Heart right ventricle (tissue), 16 donors: ENCODE measurements at regions not wholly inside any gene's neighbourhood (a gene's known extent, or its start where the extent isn't known, plus 50 kb on each side); places are given as distances from the start of the nearest gene placed in this dataset.

Experiments used
- ATAC-seq, 8 donors: fragments of 200-7000 bp; cut with Tn5 transposase; one replicate each; pipeline ENCODE4 v1.9.1; 2020; ENCODE audit warnings: mild to moderate bottlenecking in 8 of 8, moderate library complexity in 8 of 8, moderate number of reproducible peaks in 1 of 8
- DNase-seq, 2 donors: peaks; one replicate each; pipeline ENCODE4 v3.0.0-alpha.2; 2020
- H3K27ac ChIP-seq, 10 donors: fragments of 200-600 bp; sonication (generic) in 2 of 10; one replicate each; pipeline versions ENCODE4 v1.5.0 to v1.8.0; 2020 to 2022; ENCODE audit warnings: mild to moderate bottlenecking in 3 of 10
- H3K27me3 ChIP-seq, 7 donors: fragments of 200-600 bp; one replicate each; pipeline ENCODE4 v1.8.0; 2021 to 2022; ENCODE audit warnings: mild to moderate bottlenecking in 2 of 7
- H3K36me3 ChIP-seq, 9 donors: fragments of 200-600 bp; sonication (generic) in 1 of 9; one replicate each; pipeline versions ENCODE4 v1.5.0 to v1.8.0; 2020 to 2022; ENCODE audit warnings: mild to moderate bottlenecking in 2 of 9
- H3K4me1 ChIP-seq, 9 donors: fragments of 200-600 bp; sonication (generic) in 1 of 9; one replicate each; pipeline versions ENCODE4 v1.5.0 to v1.8.0; 2020 to 2022; ENCODE audit warnings: mild to moderate bottlenecking in 4 of 9
- H3K4me3 ChIP-seq, 10 donors: fragments of 200-600 bp; sonication (generic) in 2 of 10; one replicate each; pipeline versions ENCODE4 v1.5.0 to v1.8.0; 2020 to 2022; ENCODE audit warnings: mild to moderate bottlenecking in 7 of 10, moderate library complexity in 2 of 10
- H3K9me3 ChIP-seq, 11 donors: fragments of 200-600 bp in 10 of 11; sonication (generic) in 2 of 11; one replicate each; pipeline versions ENCODE4 v1.5.0 to v1.8.0; 2013 to 2022; ENCODE audit warnings: mild to moderate bottlenecking in 2 of 11, control low read depth in 1 of 11, moderate library complexity in 1 of 11
- CTCF ChIP-seq, 9 donors: fragments of 200-600 bp; sonication (generic) in 2 of 9; IDR thresholded peaks; one replicate each; pipeline versions ENCODE4 v1.5.0 to v1.8.0; 2021 to 2022; ENCODE audit warnings: antibody characterized with exemption in 9 of 9, mild to moderate bottlenecking in 5 of 9, moderate library complexity in 1 of 9
- WGBS, 2 donors: extraction: QIAGEN DNeasy Blood & Tissue Kit; methylation state at CpG; one replicate each; pipeline ENCODE4 v1.1.7; 2013; ENCODE audit warnings: inconsistent platforms in 1 of 2; 5-methylcytosine and 5-hydroxymethylcytosine counted together
- intact Hi-C, 10 donors: fragments of 100-400 bp; cut with DNase I; formaldehyde crosslinking; loops; one replicate each; pipeline versions ENCODE4 v1.11.1 to v1.14.2; 2022
- donor health status: Arrhythmogenic right ventricular cardiomyopathy.
- donor health status: ischemic (EF 13 %, LVEDD 7.1; RV severe dilation, severe dysfunction).
- donor health status: healthy with polysubstance abuse.
- donor health status: DM: no; HTN: yes; CAD: no.
- donor health status: DM: no; HTN: no; CAD: no.
- donor health status: ischemic (EF 25% LVEDD 6.9; RV normal size, moderate dysfunction).
- donor health status: ischemic (EF 25% LVEDD 5.7; RV mildly dilated, moderate dysfunction).
- donor health status: healthy.
- donor health status: DM: yes; HTN: yes; CAD: no.
- donor health status: Ischemic cardiomyopathy.
- donor health status: ischemic (EF 35%, LVEDD 5.7; RV mildly dilated, moderate dysfunction).
- donor health status: nonischemic (EF 11% LVEDD 7.7; RV severe dilation, severe dysfunction).
- donor health status: DM: yes; HTN: yes; CAD: no.
- donor health status: PGD.
- donor health status: ischemic (EF 29% LVEDD 5.4; RV normal size, mild dysfunction).
- donor health status: nonischemic (EF 23%, LVEDD 6.1; RV moderate dilation, normal function).

GRCh38 chr3:74343391-74343790 lies 271.1 kb downstream of the CNTN3 start:
- Histone ChIP-seq H3K9me3 (no peaks in the 10 kb centered on the region), H3K36me3 (no peaks in the 10 kb centered on the region), H3K27ac (no peak overlapping the region), H3K4me3 (no peak overlapping the region), H3K4me1 (no peaks in the 10 kb centered on the region), H3K27me3 (no peaks in the 10 kb centered on the region)
- no peak for DNase-seq
- TF ChIP-seq CTCF (IDR thresholded peaks at IDR 0.05) = no peak
- WGBS, 2 donors = 80 to 91% methylated on average over 4 of the region's 4 CpGs
- no peak for ATAC-seq
- intact Hi-C loops = no loop called here

GRCh38 chr3:74338998-74339397 lies 275.5 kb downstream of the CNTN3 start:
- no peak for TF ChIP-seq CTCF (IDR thresholded peaks at IDR 0.05)
- no peak overlapping the region for H3K27ac ChIP-seq
- intact Hi-C loops = no loop called here
- no peaks in the 10 kb centered on the region for H3K4me1 ChIP-seq
- WGBS, 2 donors = 62 to 88% methylated on average over 1 of the region's 1 CpG
- ATAC-seq (no peak), DNase-seq (no peak)
- no peak overlapping the region for H3K4me3 ChIP-seq
- no peaks in the 10 kb centered on the region for H3K27me3 ChIP-seq
- H3K9me3 ChIP-seq = no peaks in the 10 kb centered on the region
- no peaks in the 10 kb centered on the region for H3K36me3 ChIP-seq

- DNase-seq (no peak), ATAC-seq (no peak)
- Histone ChIP-seq H3K4me3 (no peak overlapping the region), H3K4me1 (no peaks in the 10 kb centered on the region), H3K9me3 (no peaks in the 10 kb centered on the region), H3K27ac (no peak overlapping the region), H3K36me3 (no peaks in the 10 kb centered on the region), H3K27me3 (no peaks in the 10 kb centered on the region)
- 77 to 78% methylated on average over 2 of the region's 2 CpGs for WGBS, 2 donors
- intact Hi-C loops = no loop called here
- TF ChIP-seq CTCF (IDR thresholded peaks at IDR 0.05) = no peak
These were observed 282.3 kb downstream of the CNTN3 start for GRCh38 chr3:74332165-74332564.

- intact Hi-C loops = no loop called here
- 86 to 88% methylated on average over 2 of the region's 2 CpGs for WGBS, 2 donors
- Histone ChIP-seq H3K27ac (no peak overlapping the region), H3K4me1 (no peaks in the 10 kb centered on the region), H3K4me3 (no peak overlapping the region), H3K36me3 (no peaks in the 10 kb centered on the region), H3K27me3 (no peaks in the 10 kb centered on the region), H3K9me3 (no peaks in the 10 kb centered on the region)
- ATAC-seq (no peak), DNase-seq (no peak)
- no peak for TF ChIP-seq CTCF (IDR thresholded peaks at IDR 0.05)
These were observed 282.7 kb downstream of the CNTN3 start for GRCh38 chr3:74331711-74332110.

- no peak for TF ChIP-seq CTCF (IDR thresholded peaks at IDR 0.05)
- intact Hi-C loops = no loop called here
- ATAC-seq = no peak
These were observed 285.4 kb downstream of the CNTN3 start for GRCh38 chr3:74329096-74329495.

More at GRCh38 chr3:74329096-74329495, 285.4 kb downstream of the CNTN3 start:
- no peaks in the 10 kb centered on the region for H3K4me1 ChIP-seq
- no peak for DNase-seq
- H3K27ac ChIP-seq = no peak overlapping the region
- no peaks in the 10 kb centered on the region for H3K36me3 ChIP-seq
- H3K4me3 ChIP-seq = no peak overlapping the region
- no peaks in the 10 kb centered on the region for H3K9me3 ChIP-seq
- no peaks in the 10 kb centered on the region for H3K27me3 ChIP-seq
